ENCODE measurements at regions not wholly inside any gene's neighbourhood (a gene's known extent, or its start where the extent isn't known, plus 50 kb on each side); places are given as distances from the start of the nearest gene placed in this dataset.
"Not testable (repeated sequence)": the region's sequence is repeated elsewhere in the genome, so short reads cannot be mapped to it uniquely, and the experiment has no call there.

GRCh38 chr5:60492958-60493357, 207.0 kb downstream of the DEPDC1B start:
- Histone ChIP-seq H3K27ac (no peak overlapping the region), H3K9me3 (no peaks in the 10 kb centered on the region), H3K4me3 (no peak overlapping the region), H3K36me3 (no peaks in the 10 kb centered on the region), H3K27me3 (no peaks in the 10 kb centered on the region), H3K4me1 (no peaks in the 10 kb centered on the region)
- 69% methylated on average over 2 of the region's 2 CpGs for WGBS
- TF ChIP-seq CTCF (IDR thresholded peaks at IDR 0.05) (no peak), POLR2A (IDR thresholded peaks at IDR 0.05) (no peak), EP300 (IDR thresholded peaks at IDR 0.05) (no peak), POLR2AphosphoS5 (IDR thresholded peaks at IDR 0.05) (no peak)
- DNase-seq (ENCODE audit: low spot score in 2 of 2), result no peak

GRCh38 chr5:60492358-60492757, 207.6 kb downstream of the DEPDC1B start:
- WGBS, result 88% methylated on average over 2 of the region's 2 CpGs
- not testable (repeated sequence) for H3K36me3 ChIP-seq; H3K4me3 ChIP-seq; H3K27me3 ChIP-seq; H3K9me3 ChIP-seq; H3K4me1 ChIP-seq; H3K27ac ChIP-seq; DNase-seq (ENCODE audit: low spot score in 2 of 2)

GRCh38 chr5:60490597-60491166, 209.3 kb downstream of the DEPDC1B start:
- no peaks in the 10 kb centered on the region for H3K36me3 ChIP-seq
- H3K4me3 ChIP-seq, result no peak overlapping the region
- peaks cover 3% of the 10 kb centered on the region for H3K4me1 ChIP-seq
- no peaks in the 10 kb centered on the region for H3K27me3 ChIP-seq
- 70% methylated on average over 4 of the region's 4 CpGs for WGBS
- no peaks in the 10 kb centered on the region for H3K9me3 ChIP-seq
- H3K27ac ChIP-seq, result peak overlapping the region; percentile 12
- no peak for DNase-seq (ENCODE audit: low spot score in 2 of 2)
- TF ChIP-seq CTCF (IDR thresholded peaks at IDR 0.05), result no peak
- TF ChIP-seq POLR2AphosphoS5 (IDR thresholded peaks at IDR 0.05), result no peak
- TF ChIP-seq POLR2A (IDR thresholded peaks at IDR 0.05), result no peak
- TF ChIP-seq EP300 (IDR thresholded peaks at IDR 0.05), result no peak

GRCh38 chr5:60489856-60490255, 210.1 kb downstream of the DEPDC1B start:
- 90% methylated on average over 3 of the region's 3 CpGs for WGBS
- TF ChIP-seq CTCF (IDR thresholded peaks at IDR 0.05) (no peak), EP300 (IDR thresholded peaks at IDR 0.05) (no peak), POLR2A (IDR thresholded peaks at IDR 0.05) (no peak), POLR2AphosphoS5 (IDR thresholded peaks at IDR 0.05) (no peak)
- H3K4me1 ChIP-seq, result peaks cover 3% of the 10 kb centered on the region
- no peaks in the 10 kb centered on the region for H3K9me3 ChIP-seq
- peak overlapping the region; percentile 50 for H3K4me3 ChIP-seq
- H3K36me3 ChIP-seq, result no peaks in the 10 kb centered on the region
- no peak overlapping the region for H3K27ac ChIP-seq
- H3K27me3 ChIP-seq, result no peaks in the 10 kb centered on the region
- no peak for DNase-seq (ENCODE audit: low spot score in 2 of 2)

- 38% methylated on average over 2 of the region's 2 CpGs for WGBS
- Histone ChIP-seq H3K36me3 (no peaks in the 10 kb centered on the region), H3K4me3 (peak overlapping the region; percentile 50), H3K9me3 (no peaks in the 10 kb centered on the region), H3K27me3 (no peaks in the 10 kb centered on the region), H3K4me1 (peaks cover 3% of the 10 kb centered on the region), H3K27ac (no peak overlapping the region)
- no peak for DNase-seq (ENCODE audit: low spot score in 2 of 2)
- TF ChIP-seq CTCF (IDR thresholded peaks at IDR 0.05) (no peak), POLR2A (IDR thresholded peaks at IDR 0.05) (no peak), EP300 (IDR thresholded peaks at IDR 0.05) (no peak), POLR2AphosphoS5 (IDR thresholded peaks at IDR 0.05) (no peak)
These were observed 210.6 kb downstream of the DEPDC1B start for GRCh38 chr5:60489377-60489776.

Measured in suprapubic skin (tissue), 4 donors.